ENCODE measurements at regions not wholly inside any gene's neighbourhood (a gene's known extent, or its start where the extent isn't known, plus 50 kb on each side); places are given as distances from the start of the nearest gene placed in this dataset.

DNA sequence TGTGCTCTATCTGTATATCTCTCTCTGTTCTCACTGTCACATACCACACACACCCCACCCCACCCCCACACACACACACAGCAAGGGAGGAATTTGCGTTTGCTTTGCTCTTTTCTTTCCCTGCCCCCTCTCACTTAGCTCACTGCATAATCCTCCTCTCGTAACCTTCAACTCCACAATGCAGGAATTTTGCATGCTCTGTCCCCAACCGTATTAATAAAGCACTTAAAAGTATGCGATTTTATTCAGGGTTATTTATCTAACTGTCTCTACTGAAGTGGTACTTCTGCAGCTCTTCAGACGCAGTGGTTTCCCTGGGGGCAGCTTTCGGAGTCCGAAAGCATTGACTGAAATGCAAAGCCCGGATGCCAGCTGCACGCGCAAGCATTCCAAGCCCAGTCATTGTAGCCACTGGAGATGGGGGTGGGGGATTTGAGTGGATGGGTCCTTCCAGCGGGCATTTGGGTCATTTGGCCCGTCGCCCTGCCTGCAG lies 105.4 kb upstream of the RBFOX1 start:
- Histone ChIP-seq H2AFZ (ENCODE audit: low read depth, low read length) (no peak overlapping the region), H3K27me3 (ENCODE audit: insufficient read depth, low read length) (no peaks in the 10 kb centered on the region), H3K4me1 (ENCODE audit: insufficient read depth, low read length) (peaks cover 3% of the 10 kb centered on the region), H3K36me3 (ENCODE audit: insufficient read depth, low read length) (no peaks in the 10 kb centered on the region), H3K9me3 (ENCODE audit: low read length) (no peaks in the 10 kb centered on the region), H3K4me3 (ENCODE audit: low read length) (no peak overlapping the region)

DNA sequence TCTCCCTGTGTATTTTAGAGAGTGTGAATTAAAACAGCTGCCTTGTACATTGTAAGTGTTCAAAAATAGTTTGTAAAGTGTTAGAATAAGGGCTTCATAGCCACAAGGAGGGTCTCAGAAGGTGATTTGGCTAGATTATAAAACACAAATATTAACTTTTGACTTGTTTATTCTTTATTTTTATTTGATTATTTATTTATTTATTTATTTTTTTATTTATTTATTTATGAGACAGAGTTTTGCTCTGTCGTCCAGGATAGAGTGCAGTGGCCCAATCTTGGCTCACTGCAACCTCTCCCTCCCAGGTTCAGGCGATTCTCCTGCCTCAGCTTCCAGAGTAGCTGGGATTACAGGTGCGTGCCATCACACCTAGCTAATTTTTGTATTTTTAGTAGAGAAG lies 111.5 kb upstream of the RBFOX1 start:
- Histone ChIP-seq H3K36me3 (ENCODE audit: insufficient read depth, low read length) (no peaks in the 10 kb centered on the region), H3K4me3 (ENCODE audit: low read length) (no peak overlapping the region)

DNA sequence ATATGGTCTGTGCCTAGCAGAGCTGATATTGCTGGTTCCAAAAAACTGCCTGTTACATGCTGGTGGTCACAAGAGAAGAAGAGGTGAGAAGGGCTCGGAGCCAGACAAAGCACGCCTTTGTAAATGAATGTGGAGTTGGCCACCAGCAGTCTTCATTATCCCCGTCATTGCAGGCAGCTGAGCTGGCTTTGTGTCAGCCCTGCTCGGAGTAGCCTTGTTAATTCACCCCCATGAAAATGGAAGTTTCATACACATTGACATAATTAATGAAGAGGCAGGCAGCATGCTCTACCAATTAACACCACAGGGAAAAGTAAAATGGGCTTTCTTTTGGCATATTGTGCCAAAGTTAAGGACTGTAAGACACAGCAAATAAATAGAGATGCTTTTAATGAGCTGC lies 113.7 kb upstream of the RBFOX1 start:
- H2AFZ ChIP-seq (ENCODE audit: low read depth, low read length): no peak overlapping the region
- H3K4me1 ChIP-seq (ENCODE audit: insufficient read depth, low read length): no peaks in the 10 kb centered on the region
- H3K36me3 ChIP-seq (ENCODE audit: insufficient read depth, low read length): no peaks in the 10 kb centered on the region
- no peaks in the 10 kb centered on the region for H3K27me3 ChIP-seq (ENCODE audit: insufficient read depth, low read length)
- H3K9me3 ChIP-seq (ENCODE audit: low read length): no peaks in the 10 kb centered on the region
- no peak overlapping the region for H3K4me3 ChIP-seq (ENCODE audit: low read length)

More for the DNA sequence above, 111.5 kb upstream of the RBFOX1 start:
- no peaks in the 10 kb centered on the region for H3K27me3 ChIP-seq (ENCODE audit: insufficient read depth, low read length)
- H3K9me3 ChIP-seq (ENCODE audit: low read length): no peaks in the 10 kb centered on the region
- H3K4me1 ChIP-seq (ENCODE audit: insufficient read depth, low read length): no peaks in the 10 kb centered on the region
- H2AFZ ChIP-seq (ENCODE audit: low read depth, low read length): no peak overlapping the region

DNA sequence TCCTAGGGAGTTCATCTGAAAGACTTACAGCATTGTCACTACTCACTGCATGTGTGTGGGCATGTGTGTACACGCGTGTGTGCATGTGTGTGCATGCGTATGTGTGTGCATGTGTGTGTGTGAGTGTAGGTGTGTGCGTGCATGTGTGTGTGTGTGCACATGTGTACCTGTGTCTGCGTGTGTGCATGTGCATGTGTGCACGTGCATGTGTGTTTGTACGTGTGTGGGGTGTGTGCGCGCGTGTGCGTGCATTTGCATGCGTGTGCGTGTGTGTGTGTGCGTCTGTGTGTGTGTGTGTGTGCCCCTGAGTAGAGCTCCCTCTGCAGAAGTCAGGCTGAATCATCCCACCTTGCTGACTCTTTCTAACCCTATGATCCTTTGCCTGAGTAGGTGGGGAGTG lies 114.8 kb upstream of the RBFOX1 start:
- H3K9me3 ChIP-seq (ENCODE audit: low read length): no peaks in the 10 kb centered on the region
- no peak overlapping the region for H2AFZ ChIP-seq (ENCODE audit: low read depth, low read length)
- H3K4me3 ChIP-seq (ENCODE audit: low read length): no peak overlapping the region
- no peaks in the 10 kb centered on the region for H3K36me3 ChIP-seq (ENCODE audit: insufficient read depth, low read length)
- no peaks in the 10 kb centered on the region for H3K4me1 ChIP-seq (ENCODE audit: insufficient read depth, low read length)
- no peaks in the 10 kb centered on the region for H3K27me3 ChIP-seq (ENCODE audit: insufficient read depth, low read length)

DNA sequence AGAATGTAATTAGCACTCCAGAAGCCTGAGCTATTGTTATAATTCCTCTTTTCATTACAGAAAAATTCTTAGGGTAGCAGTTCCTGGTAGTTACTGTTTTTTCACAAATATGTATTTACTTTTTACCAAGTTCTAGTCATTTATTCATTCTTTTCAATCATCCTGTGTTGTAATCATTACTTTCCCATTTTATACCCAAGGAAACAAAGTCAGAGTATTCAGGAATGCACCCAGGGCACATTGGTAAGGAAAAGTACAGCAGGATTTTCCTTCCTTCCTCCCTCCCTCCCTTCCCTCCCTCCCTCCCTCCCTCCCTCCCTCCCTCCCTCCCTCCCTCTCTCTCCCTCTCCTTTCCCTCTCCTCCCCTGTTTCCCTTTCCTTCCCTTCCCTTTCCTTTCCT lies 115.9 kb upstream of the RBFOX1 start:
- Histone ChIP-seq H3K4me1 (ENCODE audit: insufficient read depth, low read length) (no peaks in the 10 kb centered on the region), H3K36me3 (ENCODE audit: insufficient read depth, low read length) (no peaks in the 10 kb centered on the region), H2AFZ (ENCODE audit: low read depth, low read length) (no peak overlapping the region), H3K27me3 (ENCODE audit: insufficient read depth, low read length) (no peaks in the 10 kb centered on the region), H3K9me3 (ENCODE audit: low read length) (no peaks in the 10 kb centered on the region), H3K4me3 (ENCODE audit: low read length) (no peak overlapping the region)

DNA sequence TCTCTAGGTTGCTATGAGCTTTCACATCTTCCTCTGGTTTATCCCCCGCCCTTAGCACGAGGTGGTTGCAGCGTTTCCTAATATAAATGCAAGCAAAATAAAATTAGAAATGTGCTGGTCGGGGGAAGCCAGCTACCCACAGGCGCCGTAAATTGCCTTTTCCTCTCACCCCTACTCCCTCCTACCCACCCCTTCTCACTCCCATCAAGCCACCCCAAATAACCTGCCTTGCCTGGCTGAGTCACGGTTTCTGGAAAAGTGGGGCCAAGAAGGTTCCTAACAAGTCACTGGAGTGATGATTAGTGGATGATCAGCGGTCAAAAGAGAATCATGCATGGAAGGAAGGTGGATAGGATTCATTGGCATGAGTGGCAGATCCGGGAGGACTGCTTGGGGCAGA lies 120.9 kb upstream of the RBFOX1 start:
- no peaks in the 10 kb centered on the region for H3K27me3 ChIP-seq (ENCODE audit: insufficient read depth, low read length)
- no peaks in the 10 kb centered on the region for H3K9me3 ChIP-seq (ENCODE audit: low read length)
- no peak overlapping the region for H2AFZ ChIP-seq (ENCODE audit: low read depth, low read length)
- H3K4me3 ChIP-seq (ENCODE audit: low read length): no peak overlapping the region
- no peaks in the 10 kb centered on the region for H3K4me1 ChIP-seq (ENCODE audit: insufficient read depth, low read length)
- no peaks in the 10 kb centered on the region for H3K36me3 ChIP-seq (ENCODE audit: insufficient read depth, low read length)

DNA sequence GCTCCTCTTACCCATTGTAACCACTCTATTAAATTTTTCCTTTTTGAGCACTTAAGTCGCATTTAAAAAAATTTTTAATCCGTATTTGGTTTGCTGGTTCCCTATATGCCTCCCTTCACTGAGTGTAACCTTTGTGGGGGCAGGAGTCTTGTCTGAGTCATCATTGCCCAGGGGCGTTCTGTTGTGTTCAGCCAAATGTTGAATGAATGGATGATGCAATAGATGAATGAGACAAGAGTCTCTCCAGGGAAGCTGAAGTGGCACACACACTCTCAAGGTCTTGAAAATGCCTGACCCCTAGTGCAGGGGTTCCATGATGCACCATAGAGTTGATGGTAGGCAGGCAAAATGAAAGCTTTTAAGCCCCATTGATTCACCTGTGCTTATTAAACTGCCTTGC lies 123.0 kb upstream of the RBFOX1 start:
- H3K27me3 ChIP-seq (ENCODE audit: insufficient read depth, low read length): no peaks in the 10 kb centered on the region

DNA sequence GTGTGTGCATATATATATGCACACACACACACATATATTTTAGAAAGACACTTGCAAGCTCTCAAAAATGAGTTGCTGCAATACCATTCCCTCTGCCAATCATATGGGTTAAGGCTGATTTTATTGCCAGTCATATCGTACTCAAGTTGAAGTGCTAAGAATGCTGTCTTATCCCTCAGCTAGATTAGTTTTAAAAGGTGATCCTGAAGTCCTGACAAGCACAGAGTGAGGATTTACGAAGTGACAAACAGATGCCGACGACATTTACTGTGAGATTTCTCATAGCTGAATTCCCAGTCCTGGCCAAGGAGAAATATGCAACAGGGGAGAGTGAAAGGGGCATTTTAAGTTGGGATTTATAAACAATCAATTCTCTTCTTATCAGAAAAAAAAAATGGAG lies 126.2 kb upstream of the RBFOX1 start:
- Histone ChIP-seq H3K4me1 (ENCODE audit: insufficient read depth, low read length) (no peaks in the 10 kb centered on the region), H3K9me3 (ENCODE audit: low read length) (no peaks in the 10 kb centered on the region), H3K36me3 (ENCODE audit: insufficient read depth, low read length) (no peaks in the 10 kb centered on the region), H3K4me3 (ENCODE audit: low read length) (no peak overlapping the region), H3K27me3 (ENCODE audit: insufficient read depth, low read length) (no peaks in the 10 kb centered on the region), H2AFZ (ENCODE audit: low read depth, low read length) (no peak overlapping the region)

More for the DNA sequence above, 123.0 kb upstream of the RBFOX1 start:
- Histone ChIP-seq H2AFZ (ENCODE audit: low read depth, low read length) (no peak overlapping the region), H3K36me3 (ENCODE audit: insufficient read depth, low read length) (no peaks in the 10 kb centered on the region), H3K4me3 (ENCODE audit: low read length) (no peak overlapping the region), H3K4me1 (ENCODE audit: insufficient read depth, low read length) (no peaks in the 10 kb centered on the region), H3K9me3 (ENCODE audit: low read length) (no peaks in the 10 kb centered on the region)

DNA sequence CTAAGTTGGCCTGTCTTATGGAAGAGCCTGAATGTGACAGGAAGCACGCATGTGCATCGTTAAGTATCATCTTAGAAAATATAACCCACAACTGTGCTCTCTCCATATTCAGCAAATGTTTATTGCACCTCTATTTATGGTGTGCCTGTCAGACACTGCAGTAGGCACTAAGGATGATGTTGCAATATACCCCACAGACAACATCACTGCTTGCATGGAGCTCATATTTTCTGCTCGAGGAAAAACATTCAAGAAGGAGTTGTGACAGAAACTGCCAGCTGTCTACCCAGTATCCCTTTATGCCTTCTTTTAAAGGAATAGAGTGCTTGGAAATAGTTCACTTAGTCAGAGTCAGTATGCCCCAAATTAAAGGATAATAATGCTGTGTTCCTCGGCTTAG lies 132.3 kb upstream of the RBFOX1 start:
- Histone ChIP-seq H3K36me3 (ENCODE audit: insufficient read depth, low read length) (no peaks in the 10 kb centered on the region), H3K4me1 (ENCODE audit: insufficient read depth, low read length) (no peaks in the 10 kb centered on the region), H3K4me3 (ENCODE audit: low read length) (no peak overlapping the region), H2AFZ (ENCODE audit: low read depth, low read length) (no peak overlapping the region), H3K27me3 (ENCODE audit: insufficient read depth, low read length) (no peaks in the 10 kb centered on the region), H3K9me3 (ENCODE audit: low read length) (no peaks in the 10 kb centered on the region)

DNA sequence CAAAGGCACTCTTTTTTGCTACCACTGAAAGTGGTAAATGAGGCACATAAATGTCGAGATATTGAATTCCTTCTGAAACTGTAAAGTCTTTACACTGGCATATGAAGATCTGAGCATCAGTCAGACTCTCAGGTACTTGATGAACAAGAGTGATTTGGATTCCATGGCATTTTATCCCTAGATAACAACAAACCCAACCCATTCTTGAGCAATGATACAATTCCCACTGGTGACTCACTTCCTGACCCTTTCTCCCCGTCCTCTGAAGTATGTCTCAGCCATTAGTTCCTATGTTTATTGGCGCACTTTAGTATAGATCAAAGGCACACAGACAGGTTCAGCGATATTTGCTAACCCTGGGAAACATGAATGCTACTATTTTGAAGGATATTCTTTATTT lies 147.0 kb upstream of the RBFOX1 start:
- Histone ChIP-seq H3K27me3 (ENCODE audit: insufficient read depth, low read length) (no peaks in the 10 kb centered on the region), H3K36me3 (ENCODE audit: insufficient read depth, low read length) (no peaks in the 10 kb centered on the region), H3K4me3 (ENCODE audit: low read length) (no peak overlapping the region), H3K9me3 (ENCODE audit: low read length) (no peaks in the 10 kb centered on the region), H2AFZ (ENCODE audit: low read depth, low read length) (no peak overlapping the region), H3K4me1 (ENCODE audit: insufficient read depth, low read length) (no peaks in the 10 kb centered on the region)

DNA sequence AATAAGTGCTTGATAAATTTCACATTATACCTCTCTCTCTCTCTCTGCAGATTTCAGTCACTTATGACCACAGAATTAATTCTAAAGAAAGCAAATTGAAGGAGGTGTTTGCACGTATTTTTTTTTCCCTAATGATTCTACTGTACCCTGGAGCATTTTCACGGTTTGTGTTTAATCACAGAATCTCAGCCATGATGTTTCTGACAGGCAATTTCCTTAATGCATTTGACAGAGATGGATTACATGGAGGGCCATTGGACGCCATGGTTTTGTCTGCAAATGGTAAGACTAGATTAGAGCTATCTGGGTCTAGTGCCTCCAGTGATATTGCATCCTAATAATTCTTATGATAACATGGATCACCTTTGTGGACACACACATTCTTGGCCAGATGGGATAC lies 147.5 kb upstream of the RBFOX1 start:
- H2AFZ ChIP-seq (ENCODE audit: low read depth, low read length): no peak overlapping the region
- no peak overlapping the region for H3K4me3 ChIP-seq (ENCODE audit: low read length)
- no peaks in the 10 kb centered on the region for H3K4me1 ChIP-seq (ENCODE audit: insufficient read depth, low read length)
- no peaks in the 10 kb centered on the region for H3K9me3 ChIP-seq (ENCODE audit: low read length)
- no peaks in the 10 kb centered on the region for H3K36me3 ChIP-seq (ENCODE audit: insufficient read depth, low read length)
- no peaks in the 10 kb centered on the region for H3K27me3 ChIP-seq (ENCODE audit: insufficient read depth, low read length)

DNA sequence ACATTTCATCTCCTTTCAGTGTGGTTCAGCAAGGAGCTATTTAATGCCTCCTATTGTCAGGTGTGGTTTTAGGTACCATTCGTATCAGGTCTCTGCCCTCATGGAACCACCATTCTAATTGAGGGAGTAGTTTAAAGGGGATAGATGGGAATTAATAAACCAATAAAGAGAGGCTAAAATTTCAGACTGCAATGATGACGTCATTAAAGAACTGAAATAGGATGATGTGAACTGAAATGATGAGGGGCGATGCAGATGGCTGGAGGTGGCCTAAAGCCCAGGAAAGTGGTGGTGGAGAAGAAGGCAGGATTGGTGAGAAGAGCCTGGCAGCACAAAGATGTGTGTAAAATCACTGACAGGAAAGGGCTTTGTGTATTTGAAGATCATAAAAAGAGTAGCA lies 148.9 kb upstream of the RBFOX1 start:
- Histone ChIP-seq H3K27me3 (ENCODE audit: insufficient read depth, low read length) (no peaks in the 10 kb centered on the region), H3K4me3 (ENCODE audit: low read length) (no peak overlapping the region), H3K4me1 (ENCODE audit: insufficient read depth, low read length) (no peaks in the 10 kb centered on the region), H3K36me3 (ENCODE audit: insufficient read depth, low read length) (no peaks in the 10 kb centered on the region), H2AFZ (ENCODE audit: low read depth, low read length) (no peak overlapping the region), H3K9me3 (ENCODE audit: low read length) (no peaks in the 10 kb centered on the region)

DNA sequence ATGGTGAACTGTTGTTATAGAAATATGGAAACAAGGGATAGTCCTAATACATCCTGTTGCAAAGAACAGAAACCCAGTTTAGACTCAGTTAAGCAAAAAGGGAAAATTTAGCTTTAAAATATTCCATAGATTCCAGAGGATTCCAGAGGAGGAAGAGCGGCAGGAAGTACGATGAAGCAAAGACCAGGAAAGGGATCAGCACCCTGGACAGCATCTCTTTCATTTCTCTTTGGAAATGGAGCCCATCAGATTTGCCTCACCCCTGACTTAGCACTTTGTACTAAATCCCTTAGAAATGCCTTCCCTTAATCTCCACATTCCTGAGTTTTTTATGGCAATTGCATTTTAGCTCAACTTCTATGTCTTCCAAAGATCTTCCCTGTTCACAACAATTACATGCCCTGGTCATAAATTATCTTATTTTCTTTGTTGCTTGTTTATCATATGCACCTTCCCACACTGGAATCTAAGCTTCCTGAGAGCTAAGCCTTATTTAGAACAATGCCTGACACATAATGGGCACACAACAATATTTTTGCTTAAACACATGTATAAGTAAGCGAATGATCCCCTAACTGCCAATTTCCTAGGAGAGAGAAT lies 150.0 kb upstream of the RBFOX1 start:
- H3K4me1 ChIP-seq (ENCODE audit: insufficient read depth, low read length): no peaks in the 10 kb centered on the region
- no peaks in the 10 kb centered on the region for H3K27me3 ChIP-seq (ENCODE audit: insufficient read depth, low read length)
- no peak overlapping the region for H3K4me3 ChIP-seq (ENCODE audit: low read length)
- H3K9me3 ChIP-seq (ENCODE audit: low read length): no peaks in the 10 kb centered on the region
- H2AFZ ChIP-seq (ENCODE audit: low read depth, low read length): no peak overlapping the region
- no peaks in the 10 kb centered on the region for H3K36me3 ChIP-seq (ENCODE audit: insufficient read depth, low read length)

DNA sequence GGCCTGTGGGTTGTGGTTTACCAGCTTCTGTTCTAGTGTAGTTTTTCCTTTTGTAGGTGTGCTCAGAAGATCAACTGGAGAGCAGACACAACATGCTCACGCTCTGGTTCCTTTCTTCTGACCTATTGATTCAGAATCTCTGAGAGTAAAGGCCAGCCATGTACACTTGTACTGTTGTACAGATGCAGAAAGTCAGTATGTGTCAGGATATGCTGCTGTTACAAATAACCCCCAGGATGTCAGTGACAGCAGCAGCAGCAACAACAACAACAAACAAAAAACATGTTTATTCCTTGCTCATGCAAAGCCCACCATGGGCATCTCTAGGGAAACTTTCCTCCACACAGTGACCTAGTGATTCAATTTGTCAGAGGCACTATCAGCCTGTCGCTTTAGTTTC lies 154.8 kb upstream of the RBFOX1 start:
- H3K27me3 ChIP-seq (ENCODE audit: insufficient read depth, low read length): no peaks in the 10 kb centered on the region
- H3K4me3 ChIP-seq (ENCODE audit: low read length): no peak overlapping the region
- H3K4me1 ChIP-seq (ENCODE audit: insufficient read depth, low read length): no peaks in the 10 kb centered on the region
- H3K36me3 ChIP-seq (ENCODE audit: insufficient read depth, low read length): no peaks in the 10 kb centered on the region
- H2AFZ ChIP-seq (ENCODE audit: low read depth, low read length): no peak overlapping the region
- H3K9me3 ChIP-seq (ENCODE audit: low read length): no peaks in the 10 kb centered on the region

Data from neuron (in vitro differentiated cells).